Stomach (tissue), 4 donors: ENCODE measurements at regions not wholly inside any gene's neighbourhood (a gene's known extent, or its start where the extent isn't known, plus 50 kb on each side); places are given as distances from the start of the nearest gene placed in this dataset.

Experiments used
- POLR2A ChIP-seq, 4 donors: fragments of 450-650 bp; IDR thresholded peaks; one replicate each; pipeline ENCODE4 v1.6.1; 2016; ENCODE audit warnings: antibody characterized with exemption in 4 of 4, control low read depth in 2 of 4, mild to moderate bottlenecking in 1 of 4, moderate library complexity in 1 of 4
- POLR2AphosphoS5 ChIP-seq, 3 donors: sonication (generic); formaldehyde crosslinking; IDR thresholded peaks; one replicate each; pipeline ENCODE4 v1.6.1; 2016; ENCODE audit warnings: antibody characterized with exemption in 3 of 3
- TF ChIP-seq, protein P1 (sequence below), 7 experiments: fragments of 450-650 bp in 4 of 7; fragments of 200-600 bp in 3 of 7; sonication (generic) in 3 of 7; IDR thresholded peaks; one replicate each; pipeline ENCODE4 v1.5.1; 2016 to 2019; ENCODE audit warnings: antibody characterized with exemption in 7 of 7, control low read depth in 2 of 7, mild to moderate bottlenecking in 1 of 7

- TF ChIP-seq, protein P1, sequence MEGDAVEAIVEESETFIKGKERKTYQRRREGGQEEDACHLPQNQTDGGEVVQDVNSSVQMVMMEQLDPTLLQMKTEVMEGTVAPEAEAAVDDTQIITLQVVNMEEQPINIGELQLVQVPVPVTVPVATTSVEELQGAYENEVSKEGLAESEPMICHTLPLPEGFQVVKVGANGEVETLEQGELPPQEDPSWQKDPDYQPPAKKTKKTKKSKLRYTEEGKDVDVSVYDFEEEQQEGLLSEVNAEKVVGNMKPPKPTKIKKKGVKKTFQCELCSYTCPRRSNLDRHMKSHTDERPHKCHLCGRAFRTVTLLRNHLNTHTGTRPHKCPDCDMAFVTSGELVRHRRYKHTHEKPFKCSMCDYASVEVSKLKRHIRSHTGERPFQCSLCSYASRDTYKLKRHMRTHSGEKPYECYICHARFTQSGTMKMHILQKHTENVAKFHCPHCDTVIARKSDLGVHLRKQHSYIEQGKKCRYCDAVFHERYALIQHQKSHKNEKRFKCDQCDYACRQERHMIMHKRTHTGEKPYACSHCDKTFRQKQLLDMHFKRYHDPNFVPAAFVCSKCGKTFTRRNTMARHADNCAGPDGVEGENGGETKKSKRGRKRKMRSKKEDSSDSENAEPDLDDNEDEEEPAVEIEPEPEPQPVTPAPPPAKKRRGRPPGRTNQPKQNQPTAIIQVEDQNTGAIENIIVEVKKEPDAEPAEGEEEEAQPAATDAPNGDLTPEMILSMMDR (IDR thresholded peaks at IDR 0.05) = no peak
- TF ChIP-seq POLR2AphosphoS5 (IDR thresholded peaks at IDR 0.05) = no peak
- TF ChIP-seq POLR2A (IDR thresholded peaks at IDR 0.05) = no peak
Observed at GRCh38 chr18:6487968-6488367, 73.3 kb upstream of the L3MBTL4 start.
